ENCODE measurements at regions not wholly inside any gene's neighbourhood (a gene's known extent, or its start where the extent isn't known, plus 50 kb on each side); places are given as distances from the start of the nearest gene placed in this dataset.
"Not testable (repeated sequence)": the region's sequence is repeated elsewhere in the genome, so short reads cannot be mapped to it uniquely, and the experiment has no call there.

- H3K4me1 ChIP-seq = no peaks in the 10 kb centered on the region
- H3K36me3 ChIP-seq = no peaks in the 10 kb centered on the region
- no peaks in the 10 kb centered on the region for H3K27me3 ChIP-seq
- no peaks in the 10 kb centered on the region for H3K9me3 ChIP-seq
- no peak for TF ChIP-seq CTCF (IDR thresholded peaks at IDR 0.05)
- 71 to 74% methylated on average over 5 of the region's 5 CpGs for WGBS, 2 donors
- DNase-seq (no peak), ATAC-seq (no peak)
- H3K4me3 ChIP-seq = no peak overlapping the region
- intact Hi-C loops (cut with DNase I) = no loop called here
- no peak overlapping the region for H3K27ac ChIP-seq
Measured at GRCh38 chr6:71091167-71091566, 134.3 kb upstream of the B3GAT2 start.

- WGBS, 2 donors = 97% methylated on average over 1 of the region's 1 CpG
- Histone ChIP-seq H3K27ac (no peak overlapping the region), H3K9me3 (peaks cover 0 to under 1% (median 0%) of the 10 kb centered on the region in 11 donors), H3K27me3 (no peaks in the 10 kb centered on the region), H3K4me1 (no peaks in the 10 kb centered on the region), H3K4me3 (no peak overlapping the region), H3K36me3 (no peaks in the 10 kb centered on the region)
- no peak for TF ChIP-seq CTCF (IDR thresholded peaks at IDR 0.05)
- intact Hi-C loops (cut with DNase I) = no loop called here
- ATAC-seq = no peak
- DNase-seq = no peak
Measured at GRCh38 chr6:71091956-71092355, 135.1 kb upstream of the B3GAT2 start.

GRCh38 chr6:71097264-71097663 is 140.4 kb upstream of the B3GAT2 start:
- H3K4me1 ChIP-seq; H3K27me3 ChIP-seq; ATAC-seq; H3K27ac ChIP-seq; intact Hi-C loops (cut with DNase I); DNase-seq; H3K36me3 ChIP-seq; H3K4me3 ChIP-seq: not testable (repeated sequence)
- peaks cover 0 to 38% (median 16%) of the 10 kb centered on the region in 11 donors for H3K9me3 ChIP-seq
- 69 to 86% methylated on average over 2 of the region's 2 CpGs for WGBS, 2 donors

- Histone ChIP-seq H3K4me3 (no peak overlapping the region), H3K36me3 (no peaks in the 10 kb centered on the region), H3K9me3 (peaks cover 0 to 38% (median 16%) of the 10 kb centered on the region in 11 donors), H3K27ac (no peak overlapping the region), H3K4me1 (no peaks in the 10 kb centered on the region), H3K27me3 (peaks cover 0 to 2% (median 0%) of the 10 kb centered on the region in 7 donors)
- 78 to 87% methylated on average over 1 of the region's 1 CpG for WGBS, 2 donors
- TF ChIP-seq CTCF (IDR thresholded peaks at IDR 0.05) = no peak
- intact Hi-C loops (cut with DNase I) = no loop called here
- ATAC-seq (no peak), DNase-seq (no peak)
Measured at GRCh38 chr6:71099649-71100048, 142.8 kb upstream of the B3GAT2 start.

- 82 to 87% methylated on average over 2 of the region's 2 CpGs for WGBS, 2 donors
- intact Hi-C loops (cut with DNase I) = no loop called here
- ATAC-seq (no peak), DNase-seq (no peak)
- H3K4me3 ChIP-seq = no peak overlapping the region
- TF ChIP-seq CTCF (IDR thresholded peaks at IDR 0.05) = no peak
- no peaks in the 10 kb centered on the region for H3K36me3 ChIP-seq
- peaks cover 0 to 27% (median 16%) of the 10 kb centered on the region in 11 donors for H3K9me3 ChIP-seq
- H3K27me3 ChIP-seq = peaks cover 0 to 2% (median 0%) of the 10 kb centered on the region in 7 donors
- H3K4me1 ChIP-seq = peaks cover 0 to 23% (median 7%) of the 10 kb centered on the region in 9 donors
- H3K27ac ChIP-seq = no peak overlapping the region
Measured at GRCh38 chr6:71103130-71103529, 146.3 kb upstream of the B3GAT2 start.
